Vagina (tissue), 2 donors: ENCODE measurements at regions not wholly inside any gene's neighbourhood (a gene's known extent, or its start where the extent isn't known, plus 50 kb on each side); places are given as distances from the start of the nearest gene placed in this dataset.

ENCODE experiments used
- CTCF ChIP-seq, 3 experiments: fragments of 450-650 bp in 2 of 3; fragments of 200-600 bp in 1 of 3; sonication (generic) in 1 of 3; IDR thresholded peaks; one replicate each; pipeline ENCODE4 v1.5.1; 2017 to 2019; ENCODE audit warnings: antibody characterized with exemption in 3 of 3, mild to moderate bottlenecking in 2 of 3, moderate library complexity in 2 of 3
- POLR2A ChIP-seq, 2 donors: fragments of 450-650 bp; IDR thresholded peaks; one replicate each; pipeline ENCODE4 v1.6.1; 2017; ENCODE audit warnings: antibody characterized with exemption in 2 of 2, mild to moderate bottlenecking in 2 of 2, moderate library complexity in 2 of 2
- POLR2AphosphoS5 ChIP-seq, 2 donors: sonication (generic); formaldehyde crosslinking; IDR thresholded peaks; one replicate each; pipeline ENCODE4 v1.9.0; 2017; ENCODE audit warnings: antibody characterized with exemption in 2 of 2, mild to moderate bottlenecking in 2 of 2, low read depth in 1 of 2; ENCODE audit not compliant: insufficient read depth in 1 of 2

DNA sequence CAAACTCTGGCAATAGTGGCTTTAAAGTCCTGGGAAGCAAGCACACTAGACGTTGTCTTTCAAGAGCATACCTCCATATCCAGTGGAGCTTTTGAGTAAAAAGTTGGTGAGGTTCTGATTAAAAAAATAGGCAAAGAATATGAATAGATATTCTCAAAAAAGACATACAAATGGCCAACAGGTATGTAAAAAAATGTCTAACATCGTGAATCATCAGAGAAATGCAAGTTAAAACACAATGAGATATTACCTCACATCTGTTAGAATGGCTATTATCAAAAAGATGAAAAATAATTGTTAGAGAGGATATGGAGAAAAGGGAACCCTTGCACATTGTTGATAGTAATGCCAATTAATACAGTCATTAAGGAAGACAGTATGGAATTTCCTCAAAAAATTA, 407.1 kb downstream of the MDFIC start:
- TF ChIP-seq CTCF (IDR thresholded peaks at IDR 0.05) (no peak), POLR2AphosphoS5 (IDR thresholded peaks at IDR 0.05; ENCODE audit: insufficient read depth in 1 of 2, low read depth in 1 of 2) (no peak), POLR2A (IDR thresholded peaks at IDR 0.05) (no peak)
